OCI-LY1 (cell line): ENCODE measurements at regions not wholly inside any gene's neighbourhood (a gene's known extent, or its start where the extent isn't known, plus 50 kb on each side); places are given as distances from the start of the nearest gene placed in this dataset.

Experiments used
- H2AFZ ChIP-seq: fragments of 200-600 bp; sonication (generic), shearing (Covaris generic); 2 replicates; pipeline ENCODE4 v1.6.0; 2014; ENCODE audit warnings: antibody characterized with exemption, mild to moderate bottlenecking, low read length
- H3F3A ChIP-seq: fragments of 200-600 bp; sonication (generic), shearing (Covaris generic); 2 replicates; pipeline ENCODE4 v1.6.0; 2014; ENCODE audit warnings: mild to moderate bottlenecking, antibody characterized with exemption, low read length, moderate library complexity; ENCODE audit not compliant: insufficient read depth
- H3K27ac ChIP-seq: fragments of 200-600 bp; sonication (generic); 2 replicates; pipeline ENCODE4 v1.5.1; 2014; ENCODE audit warnings: low read length, mixed run types, mild to moderate bottlenecking, low read depth; ENCODE audit not compliant: poor library complexity, severe bottlenecking
- H3K27me3 ChIP-seq: fragments of 200-600 bp; sonication (generic); 2 replicates; pipeline ENCODE4 v1.6.0; 2014; ENCODE audit warnings: antibody characterized with exemption, mild to moderate bottlenecking, low read length, moderate library complexity; ENCODE audit not compliant: insufficient read depth
- H3K36me3 ChIP-seq: fragments of 200-600 bp; sonication (generic); 2 replicates; pipeline ENCODE4 v1.6.1; 2014; ENCODE audit warnings: mild to moderate bottlenecking, antibody characterized with exemption, low read length, moderate library complexity, mixed read lengths; ENCODE audit not compliant: insufficient read depth
- H3K4me1 ChIP-seq: fragments of 200-600 bp; sonication (generic); 2 replicates; pipeline ENCODE4 v1.5.1; 2014; ENCODE audit warnings: mild to moderate bottlenecking, low read length, moderate library complexity; ENCODE audit not compliant: insufficient read depth, severe bottlenecking
- H3K4me2 ChIP-seq: fragments of 200-600 bp; sonication (generic), shearing (Covaris generic); 2 replicates; pipeline ENCODE4 v1.6.1; 2014; ENCODE audit warnings: low read length
- H3K4me3 ChIP-seq: fragments of 200-600 bp; sonication (generic); 2 replicates; pipeline ENCODE4 v1.5.1; 2014; ENCODE audit warnings: low read length, low read depth, mild to moderate bottlenecking, mixed read lengths; ENCODE audit not compliant: poor library complexity, severe bottlenecking
- H3K79me2 ChIP-seq: fragments of 200-600 bp; shearing (Covaris generic); 2 replicates; pipeline ENCODE4 v1.6.1; 2016; ENCODE audit warnings: mixed run types, low read length, mixed read lengths; ENCODE audit not compliant: insufficient read depth
- H3K9ac ChIP-seq: fragments of 200-600 bp; sonication (generic), shearing (Covaris generic); 2 replicates; pipeline ENCODE4 v1.6.1; 2014; ENCODE audit warnings: mild to moderate bottlenecking, low read length, mixed read lengths
- H3K9me2 ChIP-seq: fragments of 200-600 bp; sonication (generic), shearing (Covaris generic); 2 replicates; pipeline ENCODE4 v1.6.1; 2014; ENCODE audit warnings: low read depth, mild to moderate bottlenecking, low read length, mixed read lengths
- H3K9me3 ChIP-seq: fragments of 200-600 bp; shearing (Covaris generic); 2 replicates; pipeline ENCODE4 v1.6.1; 2014; ENCODE audit warnings: low read length, mixed read lengths
- H4K20me1 ChIP-seq: fragments of 200-600 bp; sonication (generic), shearing (Covaris generic); 2 replicates; pipeline ENCODE4 v1.6.0; 2016; ENCODE audit warnings: mild to moderate bottlenecking, low read length; ENCODE audit not compliant: insufficient read depth
- EZH2 ChIP-seq: fragments of 200-600 bp; sonication (generic), shearing (Covaris generic); IDR thresholded peaks from 2 replicates; pipeline ENCODE4 v1.8.0; 2017; ENCODE audit warnings: borderline replicate concordance, mixed run types, mild to moderate bottlenecking, antibody characterized with exemption, low read length, moderate library complexity, mixed read lengths
- TF ChIP-seq, protein P1 (sequence below): fragments of 200-600 bp; sonication (generic), shearing (Covaris generic); IDR thresholded peaks from 2 replicates; pipeline ENCODE4 v1.5.1; 2017; ENCODE audit warnings: mild to moderate bottlenecking, antibody characterized with exemption, low read length, moderate library complexity, mixed read lengths

DNA sequence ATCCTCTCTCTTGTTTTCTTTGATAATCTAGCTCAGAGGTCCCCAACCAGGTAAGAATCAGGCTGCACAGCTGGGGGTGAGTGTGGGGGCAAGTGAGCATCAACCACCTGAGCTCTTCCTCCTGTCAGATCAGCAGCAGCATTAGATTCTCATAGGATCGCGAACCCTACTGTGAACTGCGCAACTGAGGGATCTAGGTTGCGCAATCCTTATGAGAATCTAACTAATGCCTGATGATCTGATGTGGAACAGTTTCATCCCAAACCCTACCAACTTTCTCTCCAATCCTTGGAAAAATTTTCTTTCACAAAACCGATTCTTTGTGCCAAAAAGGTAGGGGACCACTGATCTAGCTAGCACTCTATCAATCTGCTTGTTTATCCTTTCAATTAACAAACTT, 678.3 kb downstream of the CBLN2 start:
- H3K9me2 ChIP-seq, result no peaks in the 10 kb centered on the region
- H3K4me1 ChIP-seq, result no peaks in the 10 kb centered on the region
- H3K27ac ChIP-seq, result no peak overlapping the region
- H3K27me3 ChIP-seq, result no peaks in the 10 kb centered on the region
- no peaks in the 10 kb centered on the region for H4K20me1 ChIP-seq
- H3K36me3 ChIP-seq, result no peaks in the 10 kb centered on the region
- H3K9ac ChIP-seq, result no peak overlapping the region
- H3F3A ChIP-seq, result no peaks in the 10 kb centered on the region
- no peak overlapping the region for H2AFZ ChIP-seq
- H3K4me2 ChIP-seq, result no peak overlapping the region
- H3K4me3 ChIP-seq, result no peak overlapping the region
- no peaks in the 10 kb centered on the region for H3K9me3 ChIP-seq
- H3K79me2 ChIP-seq, result no peaks in the 10 kb centered on the region
- no peak for TF ChIP-seq EZH2
- TF ChIP-seq, protein P1, sequence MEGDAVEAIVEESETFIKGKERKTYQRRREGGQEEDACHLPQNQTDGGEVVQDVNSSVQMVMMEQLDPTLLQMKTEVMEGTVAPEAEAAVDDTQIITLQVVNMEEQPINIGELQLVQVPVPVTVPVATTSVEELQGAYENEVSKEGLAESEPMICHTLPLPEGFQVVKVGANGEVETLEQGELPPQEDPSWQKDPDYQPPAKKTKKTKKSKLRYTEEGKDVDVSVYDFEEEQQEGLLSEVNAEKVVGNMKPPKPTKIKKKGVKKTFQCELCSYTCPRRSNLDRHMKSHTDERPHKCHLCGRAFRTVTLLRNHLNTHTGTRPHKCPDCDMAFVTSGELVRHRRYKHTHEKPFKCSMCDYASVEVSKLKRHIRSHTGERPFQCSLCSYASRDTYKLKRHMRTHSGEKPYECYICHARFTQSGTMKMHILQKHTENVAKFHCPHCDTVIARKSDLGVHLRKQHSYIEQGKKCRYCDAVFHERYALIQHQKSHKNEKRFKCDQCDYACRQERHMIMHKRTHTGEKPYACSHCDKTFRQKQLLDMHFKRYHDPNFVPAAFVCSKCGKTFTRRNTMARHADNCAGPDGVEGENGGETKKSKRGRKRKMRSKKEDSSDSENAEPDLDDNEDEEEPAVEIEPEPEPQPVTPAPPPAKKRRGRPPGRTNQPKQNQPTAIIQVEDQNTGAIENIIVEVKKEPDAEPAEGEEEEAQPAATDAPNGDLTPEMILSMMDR, result no peak

DNA sequence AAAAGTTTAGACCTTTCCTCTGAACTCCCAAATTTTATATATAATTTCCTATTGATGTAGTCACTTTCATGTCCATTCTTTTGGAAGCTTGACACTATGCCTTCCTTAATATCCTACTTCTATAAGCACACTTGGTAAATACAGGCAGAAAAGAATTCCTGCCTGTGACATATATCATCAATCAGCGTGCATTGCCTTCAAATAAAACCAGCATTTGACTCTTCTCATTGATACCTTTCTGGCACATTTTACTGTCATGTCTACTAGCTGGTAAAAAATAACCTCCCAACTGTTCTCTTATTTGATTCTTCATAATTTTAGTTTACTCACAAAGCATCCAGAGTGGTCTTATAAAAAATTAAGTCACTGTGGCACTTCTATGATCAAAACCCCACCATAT, 693.5 kb downstream of the CBLN2 start:
- Histone ChIP-seq H3K9me3 (no peaks in the 10 kb centered on the region), H2AFZ (no peak overlapping the region), H3K4me3 (no peak overlapping the region), H3K27ac (no peak overlapping the region), H3K27me3 (no peaks in the 10 kb centered on the region), H3K36me3 (no peaks in the 10 kb centered on the region), H3K4me1 (no peaks in the 10 kb centered on the region), H3K9ac (no peak overlapping the region), H3K4me2 (no peak overlapping the region), H3K9me2 (no peaks in the 10 kb centered on the region), H4K20me1 (no peaks in the 10 kb centered on the region), H3K79me2 (no peaks in the 10 kb centered on the region), H3F3A (no peaks in the 10 kb centered on the region)
- TF ChIP-seq EZH2, result no peak
- TF ChIP-seq, protein P1, result no peak

DNA sequence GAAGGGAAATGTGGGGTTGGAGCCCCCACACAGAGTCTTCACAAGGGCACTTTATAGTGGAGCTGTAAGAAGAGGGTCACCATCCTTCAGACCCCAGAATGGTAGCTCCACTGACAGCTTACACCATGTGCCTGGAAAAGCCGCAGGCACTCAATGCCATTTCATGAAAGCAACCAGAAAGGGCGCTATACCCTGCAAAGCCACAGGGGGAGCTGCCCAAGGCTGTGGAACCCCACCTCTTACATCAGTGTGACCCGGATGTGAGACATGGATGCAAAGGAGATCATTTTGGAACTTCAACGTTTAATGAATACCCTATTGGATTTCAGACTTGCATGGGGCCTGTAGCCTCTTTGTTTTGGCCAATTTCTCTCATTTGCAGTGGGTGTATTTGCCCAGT, 694.7 kb downstream of the CBLN2 start:
- Histone ChIP-seq H3K27me3 (no peaks in the 10 kb centered on the region), H3K9me3 (no peaks in the 10 kb centered on the region), H3K4me3 (no peak overlapping the region), H3K4me1 (no peaks in the 10 kb centered on the region), H3F3A (no peaks in the 10 kb centered on the region), H3K79me2 (no peaks in the 10 kb centered on the region), H3K9me2 (no peaks in the 10 kb centered on the region), H3K9ac (no peak overlapping the region), H3K27ac (no peak overlapping the region), H4K20me1 (no peaks in the 10 kb centered on the region), H3K36me3 (no peaks in the 10 kb centered on the region), H2AFZ (no peak overlapping the region), H3K4me2 (no peak overlapping the region)
- TF ChIP-seq, protein P1, result no peak
- no peak for TF ChIP-seq EZH2
